ENCODE measurements at regions not wholly inside any gene's neighbourhood (a gene's known extent, or its start where the extent isn't known, plus 50 kb on each side); places are given as distances from the start of the nearest gene placed in this dataset.
"Not testable (repeated sequence)": the region's sequence is repeated elsewhere in the genome, so short reads cannot be mapped to it uniquely, and the experiment has no call there.

- not testable (repeated sequence) for TF ChIP-seq CTCF (IDR thresholded peaks at IDR 0.05; ENCODE audit: low read length); EZH2 (IDR thresholded peaks at IDR 0.05; ENCODE audit: borderline replicate concordance, low read length)
These were observed 78.8 kb upstream of the PIM1 start for GRCh38 chr6:37091104-37091503.
